GM21360 (cell line): ENCODE measurements at regions not wholly inside any gene's neighbourhood (a gene's known extent, or its start where the extent isn't known, plus 50 kb on each side); places are given as distances from the start of the nearest gene placed in this dataset.
"Not testable (repeated sequence)": the region's sequence is repeated elsewhere in the genome, so short reads cannot be mapped to it uniquely, and the experiment has no call there.

ENCODE experiments used
- ATAC-seq: cut with Tn5 transposase; IDR thresholded peaks from one replicate; pipeline ENCODE4 v1.9.1; 2021; ENCODE audit warnings: mild to moderate bottlenecking, moderate library complexity; ENCODE audit not compliant: unreplicated experiment

DNA sequence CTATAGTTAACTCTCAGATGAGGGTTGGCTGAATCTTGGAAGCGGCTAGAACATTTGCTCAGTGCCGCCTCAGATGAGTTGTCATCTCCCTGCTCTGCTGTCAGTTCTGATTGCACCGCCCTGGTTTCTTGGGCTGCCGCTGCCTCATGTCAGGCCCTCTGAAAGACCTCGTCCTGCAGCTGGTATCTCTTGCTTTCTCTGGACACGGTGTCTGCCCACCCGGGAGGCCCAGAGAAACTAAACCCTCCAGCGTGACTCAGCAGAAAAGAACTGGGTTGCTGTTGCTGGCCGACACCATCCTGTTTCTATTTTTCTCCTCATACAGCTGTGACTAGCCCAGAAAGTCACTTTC lies 355.4 kb downstream of the CD83 start:
- no peak for ATAC-seq

DNA sequence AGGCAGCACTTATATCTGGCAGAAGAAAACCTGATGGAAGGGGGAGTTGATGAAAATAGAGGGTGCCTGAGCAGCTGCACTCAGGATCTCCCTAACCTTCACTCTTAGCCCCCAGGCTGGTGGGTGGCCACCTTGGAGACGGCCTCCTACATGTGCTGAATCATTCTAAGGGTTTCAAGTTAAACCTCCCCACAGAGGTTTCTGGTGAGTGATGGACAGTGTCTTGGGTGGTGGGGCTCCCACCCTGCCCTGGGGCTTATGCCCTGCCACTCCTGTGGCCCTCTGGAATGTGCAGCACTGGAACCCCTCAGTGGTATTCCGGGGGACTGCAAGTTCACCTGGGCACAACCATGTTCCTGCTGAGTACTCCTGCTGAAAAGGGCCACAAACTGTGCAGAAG lies 357.2 kb downstream of the CD83 start:
- ATAC-seq = no peak

DNA sequence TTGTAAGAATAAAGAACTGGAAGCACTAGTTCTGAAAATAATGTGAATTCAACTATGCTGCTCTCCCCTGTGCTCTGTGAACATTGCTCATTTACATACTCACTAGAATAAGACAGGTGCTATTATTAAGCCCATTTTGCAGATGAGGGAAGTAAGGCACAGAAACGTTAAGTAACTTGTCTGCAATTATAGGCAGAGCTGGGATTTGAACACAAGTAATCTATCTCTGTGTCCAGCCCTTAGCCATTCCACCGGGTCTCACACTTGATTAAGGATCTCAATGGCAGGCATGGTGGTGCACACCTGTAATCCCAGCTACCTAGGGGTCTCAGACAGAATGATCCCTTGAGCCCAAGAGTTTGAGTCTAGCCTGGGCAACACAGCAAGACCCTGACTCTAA lies 357.7 kb downstream of the CD83 start:
- ATAC-seq = no peak

DNA sequence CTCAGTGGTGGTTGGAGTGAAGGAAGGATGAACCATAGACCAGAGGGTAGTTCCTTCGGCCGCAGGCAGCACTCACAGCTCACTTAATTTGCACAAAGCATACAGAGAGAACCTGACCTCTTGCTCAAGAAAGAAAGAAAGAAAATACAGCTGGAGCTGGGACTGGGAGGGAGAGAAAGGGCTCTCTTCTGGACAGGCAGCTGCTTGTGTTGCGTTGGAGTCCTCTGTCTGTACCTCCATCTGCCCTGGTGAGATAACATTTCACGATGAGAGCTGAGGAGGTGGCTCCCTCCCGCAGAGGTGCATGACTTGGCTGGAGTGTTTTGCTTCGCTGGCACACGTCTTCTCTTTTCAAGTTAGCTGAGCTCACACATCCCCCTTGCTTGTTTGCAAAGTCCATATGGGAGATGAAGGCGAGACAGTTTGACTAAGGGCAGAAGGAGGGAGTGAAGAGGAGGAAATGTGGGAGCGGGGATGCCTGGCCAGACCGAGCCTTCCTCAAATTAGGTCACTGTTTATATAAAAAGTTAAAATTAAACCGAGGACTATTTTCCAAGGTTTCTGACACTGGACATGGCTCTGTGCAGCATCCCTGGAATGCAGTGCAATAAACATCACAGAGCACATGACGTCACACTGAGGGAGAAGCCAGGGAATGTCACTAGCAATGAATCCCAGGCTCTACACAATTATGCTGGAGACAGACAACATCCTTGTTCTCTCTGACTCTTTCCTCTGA lies 359.4 kb downstream of the CD83 start:
- no peak for ATAC-seq

DNA sequence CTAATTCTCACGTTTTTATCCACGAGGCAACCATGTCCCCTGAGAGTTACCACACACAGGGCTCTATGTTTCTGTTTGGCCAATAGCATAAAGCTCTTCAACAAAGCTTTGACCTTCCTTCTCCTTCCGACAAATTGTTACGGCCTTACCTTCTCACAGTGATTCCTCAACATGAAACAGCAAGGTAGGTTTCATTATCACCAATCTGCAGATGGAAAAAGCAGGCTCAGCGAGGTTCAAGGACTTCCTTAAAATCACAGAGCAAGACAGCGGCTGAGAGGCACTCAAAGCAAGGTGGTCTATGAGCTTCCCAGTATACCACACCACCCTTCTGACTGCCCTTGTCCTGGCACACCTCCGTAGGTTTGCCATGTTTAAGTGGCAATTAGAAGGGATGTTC lies 360.0 kb downstream of the CD83 start:
- no peak for ATAC-seq

DNA sequence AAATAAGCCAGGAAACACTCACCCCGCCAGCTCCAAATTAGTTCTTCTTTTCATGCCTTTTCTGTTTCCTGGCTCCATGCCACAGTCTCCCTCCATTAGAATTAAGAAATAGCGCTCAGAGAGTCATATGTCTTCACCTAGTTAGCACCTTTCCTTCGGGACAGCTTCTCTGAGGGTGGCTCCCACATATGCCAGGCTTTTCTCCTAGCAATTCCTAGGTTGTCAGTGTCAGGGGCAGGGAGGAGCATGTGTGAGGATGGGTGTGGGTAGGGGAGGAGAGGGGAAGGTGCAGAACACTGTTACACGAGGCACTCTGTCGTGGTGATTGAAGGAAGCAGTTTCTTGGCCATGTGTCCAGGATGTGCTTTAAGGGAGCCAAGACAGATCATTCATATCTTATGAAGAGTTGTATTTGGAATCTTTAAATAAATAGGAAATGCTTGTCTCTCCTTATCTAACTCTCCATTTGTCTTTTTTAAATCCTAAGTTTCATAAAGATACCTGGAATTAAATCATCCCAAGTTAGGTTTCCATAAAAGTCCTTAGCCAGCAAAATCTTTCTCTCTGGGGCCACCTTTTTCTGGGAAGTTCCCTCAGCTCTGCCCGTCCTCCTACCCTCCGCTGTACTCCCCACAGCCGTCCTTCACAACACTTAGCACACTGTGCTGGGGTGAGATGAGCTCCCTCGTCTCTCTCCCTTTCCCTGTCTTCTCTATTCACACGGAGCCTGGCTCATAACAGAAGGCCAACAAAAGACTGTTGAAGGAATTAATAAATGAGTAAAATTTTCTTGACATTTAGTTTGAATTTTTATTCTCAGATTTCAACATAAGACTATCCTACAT lies 361.0 kb downstream of the CD83 start:
- ATAC-seq = no peak

DNA sequence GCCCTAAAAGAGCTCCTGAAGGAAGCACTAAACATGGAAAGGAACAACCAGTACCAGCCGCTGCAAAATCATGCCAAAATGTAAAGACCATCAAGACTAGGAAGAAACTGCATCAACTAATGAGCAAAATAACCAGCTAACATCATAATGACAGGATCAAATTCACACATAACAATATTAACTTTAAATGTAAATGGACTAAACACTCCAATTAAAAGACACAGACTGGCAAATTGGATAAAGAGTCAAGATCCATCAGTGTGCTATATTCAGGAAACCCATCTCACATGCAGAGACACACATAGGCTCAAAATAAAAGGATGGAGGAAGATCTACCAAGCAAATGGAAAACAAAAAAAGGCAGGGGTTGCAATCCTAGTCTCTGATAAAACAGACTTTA lies 364.4 kb downstream of the CD83 start:
- not testable (repeated sequence) for ATAC-seq

DNA sequence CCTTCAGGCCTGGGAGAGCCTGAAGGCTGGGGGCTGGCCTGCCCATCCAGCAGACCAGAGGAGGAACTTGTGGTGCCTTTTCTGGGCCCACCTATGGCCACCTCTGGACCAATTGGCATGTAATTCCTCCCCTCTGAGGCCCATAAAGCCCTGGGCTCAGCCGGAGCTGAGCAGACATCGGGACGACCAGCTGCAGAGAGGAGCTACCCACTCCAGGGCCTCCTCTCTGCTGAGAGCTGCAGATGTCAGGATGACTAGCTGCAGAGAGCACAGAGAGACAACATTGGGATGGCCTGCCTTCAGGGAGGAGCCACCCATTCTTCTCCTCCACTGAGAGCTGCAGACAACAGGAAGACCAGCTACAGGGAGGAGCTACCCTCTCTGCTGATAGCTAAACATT lies 370.1 kb downstream of the CD83 start:
- ATAC-seq = no peak

DNA sequence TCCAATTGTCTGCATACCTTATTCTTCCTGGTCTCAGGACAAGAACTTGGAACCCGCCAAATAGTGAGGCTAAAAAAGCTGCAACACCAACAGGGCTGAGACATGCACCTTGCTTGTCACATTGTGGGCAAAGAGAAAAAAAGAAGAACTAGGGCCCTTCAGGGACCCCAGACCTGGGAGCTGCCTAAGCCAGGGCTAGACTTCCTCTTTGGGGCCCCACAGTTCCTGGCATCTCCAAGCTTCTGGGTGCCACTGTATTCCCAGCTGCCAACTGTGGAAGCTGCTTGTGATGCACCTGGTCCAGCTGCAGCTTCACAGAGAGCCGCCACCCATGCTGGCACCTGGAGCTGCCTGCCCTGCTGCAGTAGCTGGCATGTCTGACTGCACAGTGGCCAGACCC lies 370.6 kb downstream of the CD83 start:
- ATAC-seq = no peak

DNA sequence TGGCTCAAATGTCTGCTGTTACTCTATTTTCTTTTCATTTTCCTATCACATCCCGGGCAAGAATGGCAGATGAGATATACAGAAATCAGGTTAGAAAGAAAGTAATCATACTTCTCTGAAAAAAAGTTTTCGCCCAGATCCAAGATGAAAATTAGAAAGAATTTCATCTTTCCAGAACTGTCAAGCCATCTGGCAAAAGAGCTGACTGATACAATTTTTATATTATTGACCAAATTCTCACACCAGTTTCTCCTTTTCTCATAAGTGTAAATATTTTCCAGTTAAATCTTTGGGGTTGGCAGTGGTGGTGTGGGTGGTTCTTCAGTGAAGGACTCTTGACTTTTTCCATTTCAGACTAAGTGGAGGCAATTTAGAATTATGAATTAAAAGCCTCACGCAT lies 371.9 kb downstream of the CD83 start:
- no peak for ATAC-seq

DNA sequence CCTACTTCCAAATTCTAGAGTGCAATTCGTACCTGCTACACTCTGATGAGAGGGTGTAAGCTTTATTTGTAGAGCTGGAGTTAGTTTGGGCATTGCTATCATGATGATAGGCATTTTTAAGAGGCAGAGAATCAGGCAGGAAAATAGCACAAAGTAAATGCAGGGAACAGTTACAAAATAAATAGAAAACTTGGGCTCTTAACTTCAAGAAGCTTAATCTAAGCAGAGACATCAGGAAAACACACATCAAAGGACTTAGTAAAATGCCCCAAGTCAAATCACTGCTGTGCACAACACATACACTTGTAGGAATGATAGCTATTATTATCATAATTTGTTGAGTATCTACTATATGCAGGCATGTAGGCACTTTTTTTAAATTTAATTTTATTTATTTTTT lies 381.2 kb downstream of the CD83 start:
- ATAC-seq = no peak

DNA sequence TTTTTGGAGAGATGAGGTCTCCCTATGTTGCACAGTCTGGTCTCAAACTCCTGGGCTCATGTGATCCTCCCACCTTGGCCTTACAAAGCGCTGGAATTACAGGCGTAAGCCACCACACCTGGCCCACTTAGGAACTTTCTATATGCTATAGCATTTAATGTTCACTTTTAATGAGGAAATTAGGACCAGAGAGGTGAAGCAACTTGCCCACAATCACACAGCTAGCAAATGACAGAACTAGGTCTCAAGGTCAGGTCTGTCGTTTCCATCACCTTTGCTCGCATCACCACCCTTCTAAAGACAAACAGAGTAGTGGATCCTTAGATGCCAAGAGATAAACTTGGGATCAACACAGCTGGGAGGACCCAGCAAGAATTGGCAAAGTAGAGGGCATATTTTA lies 381.7 kb downstream of the CD83 start:
- no peak for ATAC-seq

DNA sequence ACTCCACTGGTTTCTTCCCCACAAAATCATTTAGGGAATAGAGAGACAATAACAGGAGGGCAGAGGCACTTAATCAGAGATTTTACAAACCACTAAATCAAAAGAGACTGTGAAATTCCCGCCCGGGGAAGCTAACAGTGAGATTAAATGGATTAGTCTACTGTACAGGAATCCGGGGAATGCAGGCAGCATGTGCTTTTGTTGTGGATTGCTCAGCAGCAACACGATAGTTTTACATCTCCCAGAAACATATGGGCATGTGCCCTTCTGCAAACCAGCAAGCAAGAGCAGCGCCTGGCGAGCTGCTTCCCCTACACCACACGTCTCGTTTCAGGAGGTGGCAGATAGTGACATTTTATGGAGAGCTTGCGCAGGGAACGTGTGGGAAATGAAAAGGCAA lies 382.3 kb downstream of the CD83 start:
- no peak for ATAC-seq

DNA sequence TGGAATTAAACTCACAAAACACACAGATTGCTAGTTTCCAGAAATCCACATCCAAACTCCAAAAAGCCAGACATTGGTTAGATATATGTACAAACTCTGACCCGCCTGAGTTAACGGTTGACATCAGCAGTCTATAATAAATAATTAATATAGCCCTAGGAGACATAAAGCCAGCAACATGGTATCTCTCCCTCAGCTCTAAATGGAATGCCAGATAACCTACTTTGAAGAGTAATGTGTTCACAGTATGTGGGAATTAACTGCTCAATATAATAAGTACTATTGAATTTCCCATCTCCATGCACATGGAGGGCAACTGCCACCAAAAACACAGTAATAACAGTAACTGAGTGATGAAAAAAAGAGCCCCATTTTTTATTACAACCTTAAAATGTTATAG lies 383.2 kb downstream of the CD83 start:
- ATAC-seq = no peak

DNA sequence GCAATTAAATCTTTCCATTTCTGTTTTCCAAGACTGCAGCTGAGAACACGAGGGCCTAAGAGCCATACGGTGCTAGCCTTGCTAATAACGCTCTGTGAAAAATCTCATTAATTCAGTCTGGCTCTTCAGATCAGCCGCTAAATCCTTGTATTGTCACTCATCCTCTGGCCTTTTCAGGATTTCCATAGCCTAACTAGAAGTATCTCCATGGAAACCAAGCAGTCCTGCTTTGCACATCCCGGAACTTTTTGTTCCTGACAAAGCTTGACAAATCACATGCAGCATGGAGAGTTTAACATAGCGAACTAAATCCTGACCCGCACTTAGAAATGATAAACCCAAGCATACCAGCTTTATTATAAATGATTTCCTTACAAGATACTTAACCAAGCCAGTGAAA lies 383.7 kb downstream of the CD83 start:
- no peak for ATAC-seq

DNA sequence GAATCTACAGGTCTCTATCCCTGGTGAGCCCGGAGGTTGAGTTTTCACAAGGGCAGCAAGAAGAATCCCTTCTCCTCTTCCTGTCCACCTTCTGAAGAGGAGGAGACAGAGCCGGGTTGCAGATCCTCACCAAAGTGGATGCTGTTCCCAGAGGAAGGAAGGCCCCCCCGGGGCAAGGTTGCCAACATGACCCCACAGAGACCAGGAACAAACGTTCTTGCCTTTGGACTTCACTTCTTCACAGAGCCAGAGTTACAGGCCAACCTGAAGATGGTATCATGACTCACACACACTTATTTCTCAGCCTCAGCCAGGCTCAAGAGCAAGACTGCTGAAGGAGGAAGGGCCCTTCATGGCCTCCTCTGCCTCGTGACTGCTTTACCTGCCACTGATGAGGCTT lies 384.3 kb downstream of the CD83 start:
- ATAC-seq = no peak

DNA sequence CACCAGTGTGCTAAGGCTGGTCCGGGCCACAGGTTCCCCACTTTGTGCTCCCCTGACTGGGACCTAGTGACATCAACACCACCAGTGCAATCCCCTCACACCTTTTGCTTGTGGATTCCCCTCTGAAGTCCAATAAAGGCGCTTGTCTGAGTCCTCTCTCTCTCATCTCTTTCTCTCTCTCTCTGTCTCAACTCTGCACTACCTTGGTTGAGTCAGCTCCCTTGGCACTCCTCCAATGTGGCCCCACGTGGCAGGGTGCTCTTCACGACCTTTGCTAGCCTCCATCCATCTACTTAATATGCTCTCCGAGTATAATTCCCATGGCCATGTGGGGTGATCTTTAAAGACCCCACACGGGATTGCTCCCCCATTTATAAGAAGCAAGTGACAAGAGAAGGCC lies 385.0 kb downstream of the CD83 start:
- ATAC-seq = no peak

DNA sequence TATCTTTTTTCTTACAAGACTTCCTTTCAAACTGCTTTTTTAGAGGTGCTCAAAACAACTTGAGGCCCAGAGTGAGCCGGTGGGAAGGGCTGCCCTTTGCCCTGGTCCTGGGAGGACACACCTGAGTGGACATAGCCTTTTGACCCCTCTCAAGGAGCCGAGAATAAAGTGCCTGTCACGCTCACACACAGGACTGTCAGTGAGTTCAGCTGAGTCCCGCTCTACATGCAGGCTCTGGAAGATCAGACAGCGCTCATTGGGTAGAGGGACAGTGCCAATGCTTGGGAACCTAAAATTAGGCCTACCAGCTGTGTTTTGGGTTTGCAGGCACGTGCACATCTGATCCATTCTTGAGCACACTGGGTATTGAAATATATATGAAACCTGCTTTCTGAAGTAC lies 387.8 kb downstream of the CD83 start:
- ATAC-seq = no peak

DNA sequence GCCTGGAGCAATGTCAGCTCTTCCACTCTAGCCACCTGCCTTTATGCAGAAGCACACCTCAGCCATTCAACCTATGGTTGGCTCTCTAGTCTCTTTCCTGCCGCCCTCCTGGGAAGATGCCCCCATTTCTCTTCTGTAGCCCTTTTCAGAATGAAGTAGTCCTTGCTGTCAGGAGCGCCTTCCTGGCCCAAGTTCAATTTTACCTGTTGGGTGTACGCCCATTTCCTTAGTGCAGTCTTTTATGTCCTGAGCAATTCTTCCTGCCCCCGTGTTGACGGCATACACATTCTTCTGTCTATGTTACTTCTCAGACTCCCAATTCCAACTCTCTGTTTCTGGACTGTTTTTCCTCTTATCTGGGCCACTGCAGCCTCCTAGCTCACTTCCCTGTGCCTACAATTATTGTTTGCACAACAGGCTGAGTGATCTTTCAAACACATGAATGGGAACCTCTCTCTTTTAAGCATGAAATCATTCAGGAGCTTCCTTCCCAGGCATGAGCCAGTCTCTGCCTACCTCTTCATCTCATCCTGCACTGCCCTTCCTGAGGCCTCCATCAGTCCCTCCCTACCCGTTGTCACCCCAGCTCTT lies 389.2 kb downstream of the CD83 start:
- ATAC-seq = no peak

DNA sequence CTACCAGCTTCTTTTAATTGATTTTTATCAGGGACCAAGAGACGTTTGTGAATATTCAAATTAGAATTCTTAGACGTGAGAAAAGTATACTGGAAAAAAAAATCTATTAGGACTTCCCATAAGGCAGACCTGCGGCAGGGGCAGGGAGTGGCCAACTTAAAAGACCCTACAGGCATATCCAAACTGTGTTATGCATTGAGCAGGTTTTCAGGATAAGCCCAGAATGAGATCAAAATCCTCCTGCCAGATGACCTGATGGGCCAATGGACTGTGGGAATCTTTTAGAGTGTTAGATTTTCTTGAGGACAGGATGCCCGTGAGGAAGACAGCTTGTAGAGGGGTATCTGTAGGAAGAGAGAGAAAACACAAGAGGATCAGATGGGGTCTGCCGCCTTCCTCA lies 391.5 kb downstream of the CD83 start:
- no peak for ATAC-seq

DNA sequence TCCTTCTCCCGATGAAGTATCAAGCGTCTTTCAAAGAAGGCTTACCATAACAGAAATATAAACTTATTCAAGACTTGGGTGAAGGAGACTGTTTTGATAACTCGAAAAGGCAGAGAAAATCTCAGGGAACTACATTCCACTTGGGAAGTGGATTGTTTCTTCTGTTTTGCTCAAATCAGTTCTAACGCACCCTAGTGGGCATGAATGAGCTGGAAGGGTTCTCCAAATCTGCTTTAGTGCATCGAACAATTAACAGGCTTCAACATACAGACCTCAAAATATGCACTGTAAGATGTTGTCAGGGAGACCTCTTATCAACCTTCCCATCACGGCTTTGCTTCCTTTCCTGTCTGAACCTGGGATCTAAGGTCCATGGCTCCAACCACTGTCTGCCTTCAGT lies 392.5 kb downstream of the CD83 start:
- ATAC-seq = no peak

DNA sequence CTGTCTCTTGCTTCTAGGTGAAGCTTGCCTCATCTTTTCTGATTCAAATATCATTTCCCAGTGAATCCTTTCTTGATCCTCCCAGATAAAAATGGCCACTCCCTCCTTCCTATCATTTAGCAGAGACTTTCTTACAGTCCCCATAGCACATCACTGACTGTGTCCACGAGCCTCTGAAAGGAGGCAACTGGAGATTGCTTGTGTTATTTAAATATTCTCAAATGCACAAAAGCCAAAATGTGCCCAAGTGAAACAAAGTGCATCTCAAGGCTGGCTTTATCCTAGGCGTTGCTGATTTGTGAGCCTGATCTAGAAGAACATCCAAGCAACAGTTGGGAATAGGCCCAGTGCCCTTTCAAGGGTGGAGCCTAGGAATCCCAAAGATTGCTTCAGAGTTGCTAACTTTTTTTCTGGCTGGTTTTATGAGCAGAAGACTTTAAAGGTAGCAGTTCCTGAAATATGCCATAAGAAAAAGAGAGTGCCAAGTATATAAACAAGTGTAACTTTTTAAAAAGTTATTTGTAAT lies 393.6 kb downstream of the CD83 start:
- ATAC-seq = no peak
